ENCODE measurements at regions not wholly inside any gene's neighbourhood (a gene's known extent, or its start where the extent isn't known, plus 50 kb on each side); places are given as distances from the start of the nearest gene placed in this dataset.

DNA sequence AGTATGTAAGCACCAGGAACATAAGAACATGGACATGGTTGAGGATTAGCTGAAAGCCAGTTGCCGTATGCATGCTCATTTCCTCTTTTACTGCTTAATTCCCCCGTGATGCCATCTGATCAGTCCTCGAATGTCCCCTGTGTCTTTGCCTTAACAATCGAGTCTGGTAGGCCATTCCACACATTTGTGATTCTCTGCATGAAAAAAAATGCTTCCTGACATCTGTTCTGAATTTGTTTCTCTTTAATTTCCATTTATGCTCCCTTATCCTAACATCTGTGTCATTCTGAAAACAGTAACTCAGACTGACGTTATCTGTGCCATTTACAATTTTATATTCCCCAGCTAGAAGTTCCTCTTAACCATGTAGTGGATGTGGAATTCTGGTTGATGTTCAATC, 158.2 kb upstream of the TOX3 start:
- TF ChIP-seq, protein P1, sequence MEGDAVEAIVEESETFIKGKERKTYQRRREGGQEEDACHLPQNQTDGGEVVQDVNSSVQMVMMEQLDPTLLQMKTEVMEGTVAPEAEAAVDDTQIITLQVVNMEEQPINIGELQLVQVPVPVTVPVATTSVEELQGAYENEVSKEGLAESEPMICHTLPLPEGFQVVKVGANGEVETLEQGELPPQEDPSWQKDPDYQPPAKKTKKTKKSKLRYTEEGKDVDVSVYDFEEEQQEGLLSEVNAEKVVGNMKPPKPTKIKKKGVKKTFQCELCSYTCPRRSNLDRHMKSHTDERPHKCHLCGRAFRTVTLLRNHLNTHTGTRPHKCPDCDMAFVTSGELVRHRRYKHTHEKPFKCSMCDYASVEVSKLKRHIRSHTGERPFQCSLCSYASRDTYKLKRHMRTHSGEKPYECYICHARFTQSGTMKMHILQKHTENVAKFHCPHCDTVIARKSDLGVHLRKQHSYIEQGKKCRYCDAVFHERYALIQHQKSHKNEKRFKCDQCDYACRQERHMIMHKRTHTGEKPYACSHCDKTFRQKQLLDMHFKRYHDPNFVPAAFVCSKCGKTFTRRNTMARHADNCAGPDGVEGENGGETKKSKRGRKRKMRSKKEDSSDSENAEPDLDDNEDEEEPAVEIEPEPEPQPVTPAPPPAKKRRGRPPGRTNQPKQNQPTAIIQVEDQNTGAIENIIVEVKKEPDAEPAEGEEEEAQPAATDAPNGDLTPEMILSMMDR (IDR thresholded peaks at IDR 0.05): no peak
- TF ChIP-seq POLR2A (IDR thresholded peaks at IDR 0.05): no peak
